ENCODE measurements at regions not wholly inside any gene's neighbourhood (a gene's known extent, or its start where the extent isn't known, plus 50 kb on each side); places are given as distances from the start of the nearest gene placed in this dataset.

GRCh38 chr15:60161704-60162103, 157.6 kb downstream of the FOXB1 start:
- H3K4me2 ChIP-seq (ENCODE audit: low read length) = no peak overlapping the region
- H4K20me1 ChIP-seq (ENCODE audit: insufficient read depth) = no peaks in the 10 kb centered on the region
- H3K4me3 ChIP-seq (ENCODE audit: low read length) = no peak overlapping the region
- no peak for TF ChIP-seq POLR2AphosphoS5 (IDR thresholded peaks at IDR 0.05)
- no peak for TF ChIP-seq MXI1 (conservative IDR thresholded peaks at IDR 0.05; ENCODE audit: poor library complexity, severe bottlenecking)
- peak; percentile 43 for TF ChIP-seq EP300 (conservative IDR thresholded peaks at IDR 0.05; ENCODE audit: poor library complexity, severe bottlenecking)
- TF ChIP-seq RAD21 (conservative IDR thresholded peaks at IDR 0.05) = no peak
- TF ChIP-seq SMC3 (conservative IDR thresholded peaks at IDR 0.05; ENCODE audit: poor library complexity) = no peak
- no peak overlapping the region for H3K9ac ChIP-seq (ENCODE audit: low read length)
- H2AFZ ChIP-seq (ENCODE audit: low read depth, low read length) = no peak overlapping the region
- no peaks in the 10 kb centered on the region for H3K9me3 ChIP-seq (ENCODE audit: low read length)
- no peaks in the 10 kb centered on the region for H3K27me3 ChIP-seq (ENCODE audit: insufficient read depth, low read depth, low read length)
- H3F3A ChIP-seq (ENCODE audit: insufficient read depth, low read length, poor library complexity, severe bottlenecking) = no peaks in the 10 kb centered on the region
- H3K36me3 ChIP-seq (ENCODE audit: insufficient read depth, low read length) = no peaks in the 10 kb centered on the region
- no peaks in the 10 kb centered on the region for H3K9me2 ChIP-seq (ENCODE audit: insufficient read depth, low read length)
- H3K27ac ChIP-seq (ENCODE audit: low read length) = no peak overlapping the region
- H3K79me2 ChIP-seq (replicated peaks; ENCODE audit: insufficient read depth, low read length) = no peaks in the 10 kb centered on the region

GRCh38 chr15:60162251-60162967, 158.3 kb downstream of the FOXB1 start:
- Histone ChIP-seq H3K79me2 (replicated peaks; ENCODE audit: insufficient read depth, low read length) (no peaks in the 10 kb centered on the region), H3K27me3 (ENCODE audit: insufficient read depth, low read depth, low read length) (no peaks in the 10 kb centered on the region), H4K20me1 (ENCODE audit: insufficient read depth) (no peaks in the 10 kb centered on the region), H3K4me3 (ENCODE audit: low read length) (no peak overlapping the region), H3K4me2 (ENCODE audit: low read length) (no peak overlapping the region), H3K9ac (ENCODE audit: low read length) (no peak overlapping the region), H3K36me3 (ENCODE audit: insufficient read depth, low read length) (no peaks in the 10 kb centered on the region), H2AFZ (ENCODE audit: low read depth, low read length) (no peak overlapping the region), H3K9me3 (ENCODE audit: low read length) (no peaks in the 10 kb centered on the region), H3K27ac (ENCODE audit: low read length) (no peak overlapping the region), H3F3A (ENCODE audit: insufficient read depth, low read length, poor library complexity, severe bottlenecking) (no peaks in the 10 kb centered on the region), H3K9me2 (ENCODE audit: insufficient read depth, low read length) (no peaks in the 10 kb centered on the region)
- no peak for TF ChIP-seq SMC3 (conservative IDR thresholded peaks at IDR 0.05; ENCODE audit: poor library complexity)
- no peak for TF ChIP-seq EP300 (conservative IDR thresholded peaks at IDR 0.05; ENCODE audit: poor library complexity, severe bottlenecking)
- no peak for TF ChIP-seq POLR2AphosphoS5 (IDR thresholded peaks at IDR 0.05)
- TF ChIP-seq MXI1 (conservative IDR thresholded peaks at IDR 0.05; ENCODE audit: poor library complexity, severe bottlenecking) = no peak
- TF ChIP-seq CTCF (IDR thresholded peaks at IDR 0.05; ENCODE audit: poor library complexity, severe bottlenecking) = no peak
- TF ChIP-seq TAF1 (IDR thresholded peaks at IDR 0.05; ENCODE audit: low read depth) = no peak

GRCh38 chr15:60162968-60163355, 158.9 kb downstream of the FOXB1 start:
- Histone ChIP-seq H3K9me3 (ENCODE audit: low read length) (no peaks in the 10 kb centered on the region), H3K27ac (ENCODE audit: low read length) (no peak overlapping the region), H4K20me1 (ENCODE audit: insufficient read depth) (no peaks in the 10 kb centered on the region), H3K9ac (ENCODE audit: low read length) (no peak overlapping the region), H3K27me3 (ENCODE audit: insufficient read depth, low read depth, low read length) (no peaks in the 10 kb centered on the region), H3K36me3 (ENCODE audit: insufficient read depth, low read length) (no peaks in the 10 kb centered on the region), H3K9me2 (ENCODE audit: insufficient read depth, low read length) (no peaks in the 10 kb centered on the region), H3K4me3 (ENCODE audit: low read length) (no peak overlapping the region), H3F3A (ENCODE audit: insufficient read depth, low read length, poor library complexity, severe bottlenecking) (no peaks in the 10 kb centered on the region), H2AFZ (ENCODE audit: low read depth, low read length) (no peak overlapping the region), H3K4me2 (ENCODE audit: low read length) (no peak overlapping the region), H3K79me2 (replicated peaks; ENCODE audit: insufficient read depth, low read length) (no peaks in the 10 kb centered on the region)
- TF ChIP-seq CTCF (IDR thresholded peaks at IDR 0.05; ENCODE audit: poor library complexity, severe bottlenecking) (no peak), SMC3 (conservative IDR thresholded peaks at IDR 0.05; ENCODE audit: poor library complexity) (no peak), MXI1 (conservative IDR thresholded peaks at IDR 0.05; ENCODE audit: poor library complexity, severe bottlenecking) (no peak), EZH2 (IDR thresholded peaks at IDR 0.05; ENCODE audit: borderline replicate concordance, insufficient read depth, low read length, poor library complexity, severe bottlenecking) (no peak), EP300 (conservative IDR thresholded peaks at IDR 0.05; ENCODE audit: poor library complexity, severe bottlenecking) (no peak), RAD21 (conservative IDR thresholded peaks at IDR 0.05) (no peak), POLR2AphosphoS5 (IDR thresholded peaks at IDR 0.05) (no peak), REST (IDR thresholded peaks at IDR 0.05; ENCODE audit: borderline replicate concordance) (no peak), TAF1 (IDR thresholded peaks at IDR 0.05; ENCODE audit: low read depth) (no peak)

Data from neural cell (in vitro differentiated cells).